NCI-H510A (cell line): ENCODE measurements at regions not wholly inside any gene's neighbourhood (a gene's known extent, or its start where the extent isn't known, plus 50 kb on each side); places are given as distances from the start of the nearest gene placed in this dataset.
A peak's percentile ranks its signal among the peaks of the same experiment; 100 is the strongest.
"Not testable (repeated sequence)": the region's sequence is repeated elsewhere in the genome, so short reads cannot be mapped to it uniquely, and the experiment has no call there.

Source experiments
- DNase-seq: peaks from one replicate; lab custom pipeline; 2025; lab: John Stamatoyannopoulos, UW

DNA sequence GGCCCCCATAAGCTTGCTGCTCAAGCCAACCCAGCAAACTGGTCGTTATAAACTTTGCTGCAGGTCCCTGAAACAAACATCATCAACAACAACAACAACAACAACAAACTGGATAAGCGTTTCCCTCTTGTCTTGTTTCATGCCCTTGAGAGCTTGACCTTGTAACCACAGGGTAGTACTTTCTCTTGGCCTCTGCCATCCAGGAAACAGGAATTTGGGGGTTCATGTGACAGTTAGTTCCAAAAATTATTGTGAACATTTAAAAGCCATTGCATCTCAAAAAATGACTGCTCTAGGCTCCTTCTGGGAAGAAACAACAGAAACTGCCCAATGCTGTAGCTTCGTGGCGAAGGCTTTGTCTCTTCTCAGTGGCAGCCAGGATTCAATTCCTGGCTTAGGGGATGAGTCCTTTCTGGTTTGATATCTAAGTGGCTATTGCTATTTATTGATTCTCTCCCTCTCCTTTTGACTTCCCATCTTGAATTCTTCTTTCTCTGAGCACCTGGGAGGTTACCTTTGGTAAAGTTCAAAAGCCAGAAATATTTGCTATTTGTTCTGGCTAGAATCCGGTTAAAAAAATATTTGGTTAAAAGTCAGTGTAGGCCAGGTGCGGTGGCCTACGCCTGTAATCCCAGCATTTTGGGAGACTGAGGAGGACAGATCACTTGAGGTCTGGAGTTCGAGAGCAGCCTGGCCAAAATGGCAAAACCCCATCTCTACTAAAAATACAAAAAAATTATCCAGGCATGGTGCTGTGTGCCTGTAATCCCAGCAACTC, 52.0 kb upstream of the CPM start:
- DNase-seq, result no peak

DNA sequence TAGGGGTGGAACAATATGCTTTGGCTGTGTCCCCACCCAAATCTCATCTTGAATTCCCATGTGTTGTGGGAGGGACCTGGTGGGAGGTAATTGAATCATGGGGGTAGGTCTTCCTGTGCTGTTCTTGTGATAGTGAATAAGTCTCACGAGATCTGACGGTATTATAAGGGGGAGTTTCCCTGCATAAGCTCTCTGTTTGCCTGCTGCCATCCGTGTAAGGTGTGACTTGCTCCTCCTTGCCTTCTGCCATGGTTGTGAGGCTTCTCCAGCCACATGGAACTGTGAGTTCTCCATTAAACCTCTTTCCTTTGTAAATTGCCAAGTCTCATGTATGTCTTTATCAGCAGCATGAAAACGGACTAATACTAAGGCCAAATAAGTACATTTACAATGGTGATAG, 64.6 kb upstream of the CPM start:
- DNase-seq, result not testable (repeated sequence)

DNA sequence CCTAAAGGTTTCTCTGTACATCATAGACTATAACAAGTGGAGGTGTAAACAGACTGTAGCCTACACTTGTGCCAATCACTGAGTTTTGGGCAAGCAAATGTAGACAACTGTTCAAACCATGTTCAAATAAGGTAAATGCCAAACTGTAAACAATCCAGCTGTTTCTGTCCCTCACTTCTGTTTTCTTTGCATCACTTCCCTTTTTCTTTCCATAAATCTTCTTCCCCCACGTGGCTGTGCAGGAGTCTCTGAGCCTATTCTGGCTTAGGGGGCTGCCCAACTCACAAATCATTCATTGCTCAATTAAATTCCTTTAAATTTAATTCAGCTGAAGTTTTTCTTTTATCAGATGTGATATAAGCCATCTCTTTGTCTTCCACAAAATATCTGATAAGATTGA, 65.1 kb upstream of the CPM start:
- no peak for DNase-seq

DNA sequence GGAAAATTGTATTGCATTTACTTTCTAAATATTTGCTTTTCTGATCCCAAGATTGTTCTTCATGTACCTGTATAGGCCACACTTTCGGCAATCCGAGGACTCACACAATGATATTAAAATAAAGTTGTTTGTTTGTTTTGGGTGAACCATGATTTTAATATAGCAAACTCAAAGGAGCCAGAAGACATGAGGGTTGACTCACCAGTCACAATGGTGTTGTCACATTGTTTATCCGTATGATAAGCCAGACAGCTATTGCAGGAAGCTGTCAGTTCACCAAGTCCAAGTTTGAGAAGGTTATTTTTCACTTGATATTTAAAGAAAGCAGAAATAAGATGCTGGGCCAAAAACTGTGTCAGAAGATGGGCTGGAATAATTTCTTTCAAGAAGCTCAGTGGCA, 67.1 kb upstream of the CPM start:
- DNase-seq, result no peak

DNA sequence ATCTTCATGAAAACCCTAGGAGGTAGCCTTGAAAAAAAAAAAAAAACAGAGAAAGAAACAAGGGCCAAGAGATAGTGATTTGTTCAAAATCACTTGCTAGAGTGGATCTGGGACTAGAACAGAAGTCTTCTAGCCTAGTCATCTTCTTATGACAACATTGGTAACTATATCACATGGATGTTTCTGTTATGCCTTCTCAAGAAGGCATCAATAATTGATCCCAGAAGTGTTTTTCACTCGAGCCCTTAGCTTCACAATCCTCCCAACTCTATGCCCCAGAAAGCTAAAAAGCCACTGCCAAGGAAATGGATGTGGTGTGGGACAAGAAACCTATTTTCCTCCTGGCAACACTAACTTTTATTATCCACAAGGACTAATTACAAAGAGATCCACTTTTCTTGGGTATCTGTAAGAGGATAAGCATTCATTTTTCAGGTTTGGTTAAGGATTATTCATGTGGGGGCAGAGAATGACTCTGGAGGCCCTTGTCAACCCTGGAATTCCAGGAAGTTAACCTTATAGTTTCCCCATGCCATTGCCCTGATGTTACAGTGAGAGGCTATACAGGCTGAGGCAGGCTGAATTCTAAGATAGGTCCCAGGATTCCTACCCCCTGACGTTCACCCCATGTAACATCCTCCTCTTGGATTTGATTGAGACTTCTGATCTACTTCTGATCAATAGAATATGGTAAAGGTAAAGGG, 67.7 kb upstream of the CPM start:
- DNase-seq, result no peak

DNA sequence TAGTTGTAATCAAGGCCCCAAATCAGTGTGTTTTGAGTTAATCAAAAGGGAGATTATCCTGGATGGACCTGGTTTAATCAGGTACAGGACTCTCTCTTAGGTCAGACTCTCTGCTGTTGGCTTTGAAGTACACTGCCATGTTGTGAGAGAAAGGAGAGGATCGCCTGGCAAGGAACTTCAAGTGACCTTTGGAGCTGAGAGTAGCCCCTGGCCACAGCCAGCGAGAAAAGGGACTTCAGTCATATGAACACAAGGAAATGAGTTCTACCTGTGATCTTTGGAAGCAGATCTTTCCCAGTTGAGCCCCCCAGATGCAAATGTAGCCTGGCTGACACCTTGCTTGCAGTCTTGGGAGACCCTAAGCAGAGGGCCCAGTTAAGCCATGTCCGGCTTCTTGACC, 68.3 kb upstream of the CPM start:
- no peak for DNase-seq

DNA sequence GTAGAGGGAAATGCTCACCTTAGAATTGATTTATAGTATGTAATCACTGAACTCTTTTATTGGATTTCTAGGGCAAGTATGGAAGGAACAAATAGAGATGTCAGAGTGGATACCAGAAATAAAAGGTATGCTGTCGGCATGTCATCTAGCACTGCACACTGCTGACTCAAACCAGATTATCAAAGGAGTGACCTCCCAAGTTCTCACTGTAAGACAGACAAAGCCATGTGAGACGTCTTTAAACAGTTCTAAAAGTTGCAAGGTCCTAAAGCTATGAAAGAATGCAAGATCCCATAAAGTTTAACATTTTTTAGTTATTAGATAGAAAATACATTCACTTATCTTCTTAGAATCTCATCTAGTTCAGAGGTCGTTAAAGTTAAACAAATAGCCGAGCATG, 70.0 kb upstream of the CPM start:
- no peak for DNase-seq

DNA sequence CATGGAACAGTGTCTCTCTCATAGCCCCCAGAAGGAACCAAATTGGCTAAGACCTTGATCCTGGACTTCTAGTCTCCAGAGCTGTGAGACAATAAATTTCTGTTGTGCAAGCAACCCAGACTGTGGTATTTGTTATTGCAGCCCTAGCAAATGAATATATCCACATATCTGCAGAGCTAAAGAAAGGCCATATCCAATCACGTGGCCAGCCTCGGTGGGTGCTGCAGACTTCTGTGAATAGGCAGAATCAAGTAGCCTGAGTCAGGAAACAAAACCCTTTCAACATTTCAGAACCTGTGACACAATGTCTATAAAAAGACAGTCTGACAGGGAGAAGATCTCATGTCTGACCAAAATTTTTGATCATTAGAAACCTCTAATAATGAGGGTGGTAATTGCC, 71.0 kb upstream of the CPM start:
- DNase-seq, result no peak

DNA sequence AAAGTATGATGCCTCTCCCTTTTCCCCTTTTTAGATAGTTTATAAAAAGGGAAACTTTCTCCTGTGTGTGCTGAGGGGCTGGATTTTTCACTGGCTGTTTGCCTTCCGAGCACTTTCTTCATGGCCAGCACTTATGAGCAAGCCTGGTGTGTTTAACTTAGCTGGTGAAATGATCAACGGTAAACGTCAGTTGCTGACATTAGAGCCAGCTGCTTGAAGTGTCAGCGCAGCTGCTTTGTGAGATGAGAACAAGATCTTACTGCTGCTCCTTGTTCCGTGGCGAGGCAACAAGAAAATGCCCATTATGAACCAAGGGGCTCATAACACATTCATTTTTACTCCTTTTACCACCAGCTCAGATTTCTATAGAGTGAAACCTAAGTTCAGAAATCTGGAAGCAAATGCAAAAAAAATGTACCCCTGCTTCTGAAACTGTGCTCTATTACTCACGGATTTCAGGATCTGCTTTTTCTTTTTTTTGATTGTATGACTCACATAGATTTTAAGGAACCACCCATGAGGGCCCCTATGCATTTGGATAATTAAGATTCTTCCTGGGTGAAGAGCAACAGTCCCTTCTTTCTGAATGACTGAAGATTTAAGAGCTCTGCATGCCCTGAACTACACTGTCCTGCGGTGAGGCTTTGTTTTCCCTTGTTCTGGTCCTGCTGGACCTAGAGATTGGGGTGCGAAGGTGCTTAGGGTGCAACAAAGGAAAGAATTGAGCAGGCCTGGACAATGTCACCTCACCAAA, 74.3 kb upstream of the CPM start:
- DNase-seq, result peak; percentile 27

DNA sequence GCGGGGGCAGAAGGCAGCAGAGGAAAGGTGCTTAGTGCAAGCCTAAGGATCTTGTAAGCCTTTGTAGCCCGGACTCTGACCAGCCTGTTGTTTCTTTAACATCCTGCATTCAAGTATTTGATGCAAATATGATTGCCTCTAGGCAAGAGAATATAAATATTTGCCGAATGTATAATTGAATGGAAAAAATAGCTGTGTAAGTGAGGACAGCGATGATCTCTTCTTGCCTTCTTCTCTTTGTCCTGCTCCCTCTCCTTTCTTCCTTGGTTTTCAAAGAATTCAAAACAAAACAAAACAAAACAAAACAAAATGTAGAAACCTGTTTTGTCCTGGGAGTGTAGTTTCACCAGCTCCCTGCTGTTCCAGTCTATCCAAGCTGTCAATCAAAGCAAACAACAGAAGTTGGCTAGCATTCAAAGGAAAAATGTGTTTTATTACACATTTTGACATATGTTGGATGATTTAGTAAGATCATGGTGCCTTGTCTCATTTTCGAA, 74.9 kb upstream of the CPM start:
- DNase-seq, result peak; percentile 12

DNA sequence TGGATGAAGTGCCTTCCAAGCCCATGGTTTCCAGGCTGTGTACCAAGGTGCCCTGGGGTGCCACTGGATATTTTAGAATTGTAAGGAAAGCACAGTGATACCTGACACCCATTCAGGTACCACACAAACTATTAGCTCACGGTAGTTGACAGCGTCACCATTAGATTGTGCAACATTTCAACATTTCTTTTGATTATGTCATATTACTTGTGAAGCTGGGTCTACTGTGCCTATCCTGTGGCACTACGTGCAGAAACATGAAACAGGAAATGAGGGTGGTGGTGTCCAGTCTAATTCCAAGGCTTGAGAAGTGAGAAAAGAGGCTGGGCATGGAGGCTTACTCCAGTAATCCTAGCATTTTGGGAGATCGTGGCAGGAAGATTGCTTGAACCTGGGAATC, 75.5 kb upstream of the CPM start:
- DNase-seq, result peak; percentile 32

DNA sequence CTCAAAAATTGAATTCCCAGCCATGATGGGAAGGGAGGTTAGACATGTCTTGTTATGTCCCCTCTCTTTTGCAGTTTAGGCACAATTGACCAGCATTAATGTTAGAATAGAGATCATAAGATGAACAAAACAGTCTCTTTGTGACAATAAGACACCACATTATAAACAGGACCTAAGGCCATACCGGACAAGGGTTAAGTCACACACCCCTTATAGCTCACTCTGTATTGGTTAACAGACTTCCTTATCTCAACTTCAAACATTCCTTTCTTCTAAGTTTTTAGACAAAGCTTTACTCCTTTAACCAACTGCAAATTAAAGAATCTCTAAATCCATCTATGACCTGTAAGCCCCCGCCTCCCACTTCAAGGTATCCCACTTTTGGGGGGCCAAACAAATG, 81.1 kb upstream of the CPM start:
- no peak for DNase-seq

DNA sequence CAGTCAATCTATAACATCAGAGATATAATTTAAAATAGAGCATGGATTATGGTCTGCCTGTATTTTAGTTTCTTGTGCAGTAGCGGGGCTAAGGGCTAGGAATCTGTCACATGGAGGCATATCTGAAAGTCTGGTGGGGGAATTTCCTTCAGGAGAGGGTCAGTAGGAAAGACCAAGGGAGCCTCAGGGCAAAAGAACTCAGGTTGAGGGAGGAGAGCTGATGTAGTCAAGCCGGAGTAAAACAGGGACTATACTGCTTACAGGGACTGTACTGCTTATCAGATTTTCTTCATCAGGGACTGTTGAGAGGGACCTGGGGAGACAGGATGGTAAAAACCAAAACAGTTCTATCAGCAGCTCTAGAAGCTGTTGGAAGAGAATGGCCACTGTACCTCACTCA, 82.0 kb upstream of the CPM start:
- no peak for DNase-seq

DNA sequence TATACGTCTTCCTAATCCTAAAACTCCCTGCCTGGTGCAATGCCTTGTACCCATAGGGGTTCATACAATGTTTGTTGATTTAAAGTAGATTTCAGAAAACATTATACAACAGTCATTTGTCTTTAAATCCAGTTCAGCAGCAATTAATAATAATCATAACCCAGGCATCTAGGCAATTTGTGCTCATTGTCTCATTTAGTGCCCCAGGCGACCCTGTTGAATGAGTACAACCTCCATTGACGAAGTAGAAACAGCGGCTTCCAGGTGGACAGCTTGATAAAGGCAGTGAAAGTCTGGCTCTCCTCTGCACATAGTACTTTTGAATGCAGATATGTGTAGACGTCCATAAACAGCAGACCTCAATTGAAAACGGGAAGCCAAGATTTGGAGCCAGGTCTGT, 82.9 kb upstream of the CPM start:
- no peak for DNase-seq

DNA sequence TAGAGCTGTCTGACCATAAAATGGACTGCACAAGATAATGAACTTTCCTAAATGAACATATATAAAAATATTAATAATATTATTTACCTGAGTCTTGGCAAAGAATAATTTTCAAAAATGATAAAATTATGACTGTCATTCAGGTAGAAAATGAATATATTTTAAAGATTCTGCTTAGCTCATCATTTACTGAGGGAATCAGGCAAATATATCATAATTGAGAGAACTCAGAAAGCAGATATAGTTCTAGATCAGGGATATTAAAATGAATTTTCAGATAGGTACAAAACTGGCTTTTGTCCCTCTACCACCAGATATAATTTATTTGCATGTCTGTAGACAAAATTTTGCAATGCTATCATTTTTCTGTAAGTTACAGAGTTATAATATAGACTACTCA, 86.1 kb upstream of the CPM start:
- no peak for DNase-seq

DNA sequence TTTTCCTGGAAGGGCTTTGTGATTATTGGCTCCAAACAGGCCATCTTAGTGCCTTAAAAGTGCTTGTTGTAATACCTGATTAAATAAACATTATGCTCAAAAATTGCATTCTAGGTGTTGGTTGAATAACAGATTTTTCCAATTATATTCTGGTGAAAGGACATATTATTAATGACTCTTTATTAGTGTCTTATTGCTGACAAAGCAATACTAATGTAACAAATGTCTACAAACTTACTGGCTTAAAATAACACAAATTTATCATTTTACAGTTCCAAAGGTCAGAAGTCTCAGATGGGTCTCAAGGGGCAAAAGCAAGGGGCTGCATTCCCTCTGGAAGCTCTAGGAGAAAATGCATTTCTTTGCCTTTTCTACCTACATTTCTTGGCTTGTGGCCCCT, 86.9 kb upstream of the CPM start:
- no peak for DNase-seq

DNA sequence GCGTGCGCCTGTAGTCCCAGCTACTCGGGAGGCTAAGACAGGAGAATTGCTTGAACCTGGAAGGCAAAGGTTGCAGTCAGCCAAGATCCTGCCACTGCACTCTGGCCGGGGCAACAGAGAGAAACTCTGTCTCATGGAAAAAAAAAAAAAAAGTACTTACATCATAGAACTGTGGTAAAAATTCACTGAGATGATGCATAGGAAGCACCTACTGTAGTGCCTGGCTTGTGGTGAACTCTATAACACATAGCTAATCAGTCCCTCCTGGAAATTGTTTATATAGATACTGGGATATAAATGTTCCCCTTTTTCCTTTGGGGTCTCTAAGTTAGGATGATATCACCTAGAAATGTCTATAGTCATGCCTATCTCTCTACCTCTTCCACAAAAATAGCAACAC, 89.7 kb upstream of the CPM start:
- no peak for DNase-seq

DNA sequence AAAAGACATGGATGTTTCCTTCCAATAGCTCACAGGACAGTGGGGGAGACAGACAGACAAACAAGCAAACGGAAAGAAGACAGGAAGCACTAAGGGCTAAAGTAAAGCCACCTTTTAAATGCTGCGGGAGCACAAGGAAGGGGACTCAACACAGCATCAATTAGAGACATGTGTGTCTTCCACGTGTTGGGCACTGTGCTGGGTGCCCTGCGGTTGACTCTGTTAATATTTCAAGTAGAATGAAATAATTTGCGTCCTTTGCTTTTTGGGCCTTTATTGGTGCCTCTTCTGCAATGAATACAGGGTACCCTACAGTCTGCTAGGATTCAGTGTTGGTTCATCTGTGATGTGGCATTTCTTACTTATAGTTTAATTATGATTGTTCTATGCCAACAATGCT, 90.9 kb upstream of the CPM start:
- no peak for DNase-seq

DNA sequence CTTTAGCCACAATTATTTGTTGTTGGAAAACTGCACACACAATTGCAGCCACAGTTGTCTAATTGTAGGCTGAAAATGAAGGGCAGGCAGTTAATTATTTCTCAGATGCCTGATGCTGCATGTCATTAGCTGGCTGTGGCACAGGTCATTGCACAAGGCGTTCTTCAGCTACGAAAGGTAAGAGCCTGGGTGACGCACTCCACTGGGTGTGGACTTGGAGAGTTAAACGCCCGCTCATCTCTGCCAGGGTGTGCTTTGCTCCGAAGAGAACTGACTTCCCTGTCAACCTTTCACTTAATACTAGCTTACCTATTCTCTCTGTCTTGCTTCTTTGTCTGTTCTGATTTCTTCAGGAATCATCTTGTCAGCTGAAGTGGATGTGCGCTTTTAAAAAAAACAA, 91.4 kb upstream of the CPM start:
- peak; percentile 14 for DNase-seq

DNA sequence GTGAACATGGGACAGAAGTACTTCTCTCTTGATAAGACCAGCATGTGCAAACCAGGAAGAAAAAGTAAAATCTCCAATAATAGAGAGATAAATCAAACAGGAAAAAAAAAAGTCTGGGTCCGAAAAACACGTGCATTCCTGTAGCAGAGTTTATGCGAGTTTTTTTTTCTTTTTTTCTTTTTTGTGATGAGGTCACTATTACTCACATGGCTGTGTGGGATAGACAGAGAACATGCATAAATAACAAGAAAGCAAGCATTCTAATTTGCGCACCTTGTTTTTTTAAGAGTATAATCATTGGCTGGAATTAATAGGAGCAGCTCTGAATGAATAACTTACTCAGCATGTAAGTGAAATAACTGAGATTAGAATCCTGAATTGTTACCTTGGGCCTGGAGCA, 91.9 kb upstream of the CPM start:
- no peak for DNase-seq

DNA sequence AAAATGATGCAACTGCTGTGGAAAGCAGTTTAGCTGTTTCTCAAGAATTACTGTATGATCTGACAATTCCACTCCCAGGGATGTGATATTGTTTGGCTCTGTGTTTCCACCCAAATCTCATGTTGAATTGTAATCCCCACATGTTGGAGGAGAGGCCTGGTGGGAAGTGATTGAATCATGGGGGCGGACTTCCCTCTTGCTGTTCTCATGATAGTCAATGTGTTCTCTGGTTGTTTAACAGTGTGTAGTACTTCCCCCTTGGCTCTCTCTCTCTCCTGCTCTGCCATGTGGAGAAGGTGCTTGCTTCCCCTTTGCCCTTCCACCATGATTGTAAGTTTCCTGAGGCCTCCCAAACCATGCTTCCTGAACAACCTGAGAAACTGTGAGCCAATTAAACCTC, 93.4 kb upstream of the CPM start:
- no peak for DNase-seq

DNA sequence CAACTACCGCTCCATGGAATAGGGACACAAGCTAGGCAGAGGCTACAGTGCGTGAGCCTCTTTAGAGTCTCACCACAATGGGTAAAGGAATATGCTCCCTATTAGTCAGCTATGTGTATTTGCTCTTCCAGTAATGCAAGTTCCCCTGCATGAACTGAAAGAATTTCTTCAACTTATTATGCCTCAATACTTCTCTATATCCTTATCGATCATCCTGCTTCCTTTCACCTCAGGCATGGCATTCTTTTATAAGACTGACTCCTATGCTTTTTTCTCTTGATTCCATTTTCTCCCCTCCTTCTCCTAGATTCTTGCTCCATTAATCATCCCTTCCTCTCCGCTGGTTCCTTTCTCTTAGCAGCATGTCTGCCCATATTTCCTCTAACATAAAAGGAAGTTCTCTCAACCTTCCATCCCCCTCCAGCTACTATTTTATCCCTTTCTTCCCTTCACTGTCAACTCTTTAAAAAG, 94.5 kb upstream of the CPM start:
- no peak for DNase-seq
